ENCODE measurements at regions not wholly inside any gene's neighbourhood (a gene's known extent, or its start where the extent isn't known, plus 50 kb on each side); places are given as distances from the start of the nearest gene placed in this dataset.

DNA sequence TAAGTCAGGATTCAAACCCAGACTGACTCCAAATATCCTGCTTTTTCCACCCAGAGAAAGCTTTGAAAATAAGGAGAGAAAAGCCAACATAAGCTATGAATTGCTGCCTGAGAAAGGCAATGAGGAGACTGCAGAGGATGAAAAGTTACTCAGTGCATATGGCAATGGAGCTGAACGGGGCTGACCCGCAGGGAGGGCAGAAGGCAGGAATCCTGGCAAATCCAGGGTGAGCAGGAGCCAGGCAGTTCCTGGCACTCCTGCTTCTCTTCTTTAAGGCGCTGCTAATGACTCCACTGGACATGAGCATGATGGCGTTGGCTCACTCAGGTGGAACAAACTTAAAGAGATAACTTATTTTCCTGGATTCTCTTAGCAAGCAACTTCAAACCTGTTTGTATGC is 95.2 kb upstream of the TMCC3 start:
- no peak for DNase-seq

DNA sequence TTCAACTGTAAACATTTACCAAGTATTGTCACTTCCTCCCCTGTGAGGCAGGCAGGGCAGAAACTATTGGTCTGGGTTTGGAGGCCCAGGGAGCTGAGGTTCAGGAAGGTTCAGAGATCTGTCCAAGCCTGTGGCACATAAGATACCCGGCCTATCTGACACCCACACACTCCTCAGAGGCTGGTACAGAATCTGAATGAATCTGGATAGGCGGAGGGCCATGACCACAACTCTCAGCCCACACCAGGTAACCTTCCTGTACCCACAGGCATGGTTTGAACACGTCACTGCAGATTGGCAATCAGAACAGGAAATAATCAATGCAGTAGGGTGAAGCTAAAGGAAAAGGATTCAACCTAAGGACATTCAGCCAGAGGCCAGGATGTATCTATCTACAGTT is 92.8 kb upstream of the TMCC3 start:
- no peak for DNase-seq

DNA sequence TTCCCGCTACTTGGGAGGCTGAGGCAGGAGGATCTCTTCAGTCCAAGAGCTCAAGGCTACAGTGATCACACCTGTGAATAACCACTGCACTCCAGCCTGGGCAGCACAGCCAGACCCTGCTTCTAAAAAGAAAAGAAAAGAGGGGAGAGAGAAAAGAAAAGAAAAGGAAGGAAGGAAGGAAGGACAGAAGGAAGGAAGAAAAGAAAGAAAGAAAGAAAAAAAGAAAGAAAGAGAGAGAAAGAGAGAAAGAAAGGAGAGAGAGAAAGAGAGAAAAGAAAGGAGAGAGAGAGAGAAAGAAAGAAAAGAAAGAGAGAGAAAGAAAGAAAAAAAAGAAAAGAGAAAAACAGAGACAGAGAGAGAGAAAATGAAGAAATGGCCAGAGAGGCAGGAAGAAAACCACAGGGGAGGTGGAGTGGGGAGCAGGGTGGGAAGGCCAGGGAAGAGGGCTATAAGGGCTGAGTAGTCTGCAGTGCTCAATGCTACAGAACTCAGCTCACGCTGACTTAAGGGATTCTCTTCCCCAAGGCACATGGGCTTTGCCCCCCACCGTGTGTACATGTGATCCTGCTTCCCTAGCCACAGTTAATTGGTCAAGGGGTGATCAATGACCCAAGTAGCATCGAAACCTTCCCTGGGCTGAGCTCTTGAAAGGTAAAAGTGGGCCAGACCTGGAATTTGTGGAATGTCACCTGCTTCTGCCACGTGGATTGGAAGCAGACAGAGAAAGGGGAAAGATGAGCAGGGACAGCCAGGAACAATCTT is 90.4 kb upstream of the TMCC3 start:
- DNase-seq: no peak

DNA sequence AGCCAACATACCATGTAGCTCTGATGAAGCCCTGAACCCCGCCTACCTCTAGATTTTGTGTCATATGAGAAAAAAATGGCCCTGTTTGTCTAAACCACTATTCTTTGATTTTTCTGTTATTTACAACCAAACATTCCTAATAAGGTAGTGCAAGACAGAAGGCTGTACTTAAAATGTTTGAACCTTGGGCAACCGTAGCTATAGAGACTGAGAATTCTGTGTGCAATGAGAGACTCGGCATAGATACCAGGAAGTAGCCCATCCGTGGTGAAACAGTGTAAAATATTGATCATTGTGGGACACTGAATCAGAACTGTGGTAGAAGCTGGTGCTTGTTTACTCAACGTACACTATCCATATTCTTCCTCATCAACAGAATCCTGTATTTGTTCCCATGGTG is 86.5 kb upstream of the TMCC3 start:
- no peak for DNase-seq

DNA sequence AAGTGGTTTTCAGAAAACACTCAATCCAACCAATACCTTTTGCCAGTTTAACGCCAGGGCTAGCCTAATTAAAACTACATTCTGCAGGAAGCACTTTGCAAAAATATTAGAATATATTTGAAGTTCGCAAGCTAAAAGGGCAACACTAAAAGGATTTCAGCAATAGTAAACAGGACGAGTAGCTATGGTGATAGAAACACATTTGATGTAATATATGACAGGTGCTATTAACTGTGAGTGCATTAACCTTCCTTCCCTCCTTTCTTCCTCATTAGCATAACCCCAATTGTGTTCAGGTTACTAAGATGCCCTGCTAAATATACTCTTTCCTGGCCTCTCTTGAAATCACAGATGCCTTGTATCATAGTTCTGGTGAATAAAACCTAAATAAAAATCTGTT is 85.6 kb upstream of the TMCC3 start:
- DNase-seq: peak; percentile 26

DNA sequence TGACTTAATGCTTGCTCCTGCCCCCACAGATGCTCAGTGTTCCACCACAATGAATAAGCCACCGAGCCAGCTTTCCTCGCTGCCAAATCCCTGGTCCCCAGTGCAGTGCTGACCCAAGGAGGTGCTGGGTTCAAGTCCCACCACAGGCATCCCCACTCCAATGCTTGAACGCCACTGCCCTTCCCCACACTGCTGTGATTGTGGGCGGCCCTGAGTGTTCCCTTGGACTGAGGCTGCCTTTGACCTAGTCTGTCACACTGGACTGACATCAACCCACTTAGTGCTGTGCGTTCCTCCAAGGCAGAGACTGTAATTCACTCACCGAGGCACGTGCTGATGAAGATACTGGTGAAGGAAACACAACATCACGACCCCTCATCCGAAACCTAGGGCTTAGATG is 83.4 kb upstream of the TMCC3 start:
- no peak for DNase-seq

DNA sequence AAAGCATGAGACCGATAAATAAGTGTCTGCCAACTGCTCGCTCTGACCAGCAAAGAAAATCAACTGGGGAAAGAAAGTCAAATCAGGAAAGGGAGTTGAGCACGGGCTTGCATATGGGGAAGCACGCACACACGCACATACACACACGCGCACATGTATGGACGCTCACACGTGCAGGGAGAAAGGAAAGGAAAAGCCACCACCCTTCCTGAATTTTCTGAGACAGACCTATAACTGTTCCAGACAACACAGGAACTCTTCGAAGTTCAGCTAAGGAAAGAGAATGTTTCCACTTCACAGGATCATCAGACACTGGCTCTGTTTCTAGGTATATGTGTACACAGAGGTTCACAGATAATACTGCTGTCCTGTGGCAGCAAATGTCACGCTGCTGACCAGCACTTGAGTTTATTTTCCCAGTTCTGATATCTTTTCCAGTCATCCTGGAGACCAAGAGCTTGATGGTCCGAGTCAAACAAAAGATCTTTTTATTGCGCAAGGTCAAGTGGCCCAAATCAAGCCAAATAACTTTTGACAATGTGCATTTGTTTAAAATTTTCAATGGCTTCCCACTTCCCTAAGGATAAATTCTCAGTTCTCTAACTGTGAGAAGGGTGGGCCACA is 82.1 kb upstream of the TMCC3 start:
- DNase-seq: no peak

DNA sequence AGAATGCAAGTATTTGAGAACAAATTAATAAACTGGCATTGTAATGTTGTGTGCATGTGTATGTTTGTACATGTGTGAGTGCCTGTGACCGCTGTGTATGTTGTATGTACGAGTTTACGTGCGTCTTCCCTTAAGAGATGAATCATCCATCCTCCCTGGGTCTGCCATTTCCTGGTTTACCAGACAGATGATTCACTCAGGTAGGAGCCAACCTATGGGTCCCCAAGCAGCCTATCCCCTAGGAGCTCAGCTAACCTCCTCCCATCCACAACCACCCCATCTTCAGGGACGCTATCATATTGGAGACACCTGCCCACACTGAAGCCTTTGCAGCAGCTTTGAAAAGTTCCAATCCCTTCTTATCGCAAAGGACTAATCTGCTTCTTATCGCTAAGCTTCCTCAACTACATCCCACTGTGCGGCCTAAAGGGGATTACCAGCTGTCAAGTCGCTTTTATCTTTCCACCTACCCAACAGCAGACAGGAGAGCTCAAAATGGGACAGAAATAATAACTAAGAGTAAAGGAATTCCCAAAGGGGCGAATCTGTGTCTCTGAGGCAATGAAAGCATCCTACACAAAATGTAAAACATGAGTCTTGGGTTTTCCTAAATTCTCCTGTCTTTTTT is 81.5 kb upstream of the TMCC3 start:
- DNase-seq: no peak

DNA sequence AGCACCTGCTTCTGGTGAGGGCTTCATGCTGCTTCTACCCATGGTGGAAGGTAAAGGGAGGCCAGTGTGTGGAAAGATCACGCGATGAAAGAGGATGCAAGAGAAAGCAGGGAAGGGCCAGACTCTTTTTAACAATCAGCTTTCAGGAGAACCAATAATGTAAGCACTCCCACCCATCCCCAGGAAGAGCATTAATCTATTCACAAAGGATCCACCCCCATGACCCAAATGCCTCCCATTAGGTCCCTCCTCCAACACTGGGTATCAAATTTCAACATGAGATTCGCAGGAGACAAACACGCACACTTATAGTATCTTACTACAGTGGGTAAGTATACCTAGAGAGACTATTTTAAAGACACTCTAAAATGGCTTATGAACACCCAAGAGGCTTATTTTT is 80.5 kb upstream of the TMCC3 start:
- peak; percentile 77 for DNase-seq

DNA sequence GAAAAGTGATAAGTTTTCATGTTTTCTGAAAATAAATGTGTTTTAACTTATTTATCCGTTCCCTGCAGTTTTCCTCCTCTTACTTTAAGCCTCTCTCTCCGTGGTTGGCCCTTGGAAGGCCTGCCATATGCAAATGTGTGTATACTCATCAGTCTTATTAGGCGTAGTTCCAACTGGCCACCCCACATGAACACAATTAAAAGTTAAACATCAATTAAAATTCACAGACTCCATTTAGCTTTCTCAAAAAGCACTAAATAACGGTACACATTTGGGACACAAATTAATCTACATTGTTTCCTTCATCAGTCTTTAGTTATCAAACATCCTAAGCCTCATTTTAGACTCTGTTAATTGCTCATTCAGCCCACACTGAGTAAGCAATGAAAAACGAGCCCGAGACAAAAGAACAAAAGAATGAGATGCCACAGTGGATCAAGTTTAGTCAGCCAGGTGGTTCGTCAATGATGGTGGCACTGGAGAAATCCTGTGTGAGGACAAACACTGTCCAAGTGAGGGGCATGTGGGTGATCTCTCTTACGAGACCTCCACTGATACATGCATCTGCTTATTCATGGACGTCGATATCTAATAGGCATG is 76.0 kb upstream of the TMCC3 start:
- no peak for DNase-seq

DNA sequence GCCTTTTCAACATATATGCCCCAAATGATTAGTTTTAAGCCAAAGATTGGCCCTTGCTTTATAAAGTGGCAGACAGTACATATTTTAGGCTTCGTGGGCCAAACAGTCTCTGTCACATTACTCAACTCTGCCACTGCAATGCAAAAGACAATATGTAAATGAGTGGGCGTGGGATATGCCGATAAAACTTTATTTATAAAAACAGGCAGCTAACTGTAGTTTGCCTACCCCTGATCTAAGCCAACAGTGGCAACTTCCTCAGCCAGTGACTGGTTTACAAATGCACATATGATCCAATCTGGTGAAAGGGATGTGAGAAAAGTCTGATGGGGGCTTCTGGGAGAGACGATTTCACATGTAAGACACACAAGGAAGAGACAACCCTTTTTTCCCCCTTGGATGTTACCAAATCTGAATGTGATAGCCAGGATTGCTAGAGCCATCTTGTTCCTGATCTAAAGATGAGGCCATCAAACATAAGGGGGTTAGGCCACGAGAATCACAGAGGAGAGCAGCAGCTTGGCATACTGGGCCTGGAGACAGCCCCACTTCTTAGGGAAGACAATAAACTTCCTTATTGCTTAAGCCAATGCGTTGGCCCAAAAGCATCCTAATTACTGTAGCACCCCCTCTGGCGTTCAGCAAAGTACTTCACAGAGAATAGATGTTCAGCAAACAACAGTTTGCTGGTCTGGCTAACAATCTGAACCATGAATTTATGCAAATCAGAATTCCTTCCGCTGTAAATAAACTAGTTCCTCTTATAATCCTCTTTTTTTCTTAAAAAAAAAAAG is 75.2 kb upstream of the TMCC3 start:
- DNase-seq: no peak

DNA sequence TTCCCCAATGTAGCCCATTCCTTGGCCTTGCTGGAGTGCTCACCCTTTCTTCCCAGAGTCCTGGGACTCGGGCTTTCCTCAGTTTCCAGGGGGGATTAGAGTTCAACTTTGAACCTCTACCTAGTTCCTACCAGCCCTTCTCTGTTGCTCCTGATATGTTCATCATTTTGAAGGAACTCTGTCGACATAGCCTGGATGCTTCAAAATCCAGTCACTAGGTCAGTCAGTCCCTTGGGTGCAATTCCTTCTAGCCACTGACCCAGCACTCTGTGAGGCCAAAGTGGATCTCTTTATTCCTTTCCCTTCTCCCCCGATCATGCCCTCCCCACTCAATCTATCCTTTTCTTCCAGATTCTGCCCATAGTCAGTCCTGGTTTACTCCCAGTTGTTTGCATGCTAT is 72.3 kb upstream of the TMCC3 start:
- no peak for DNase-seq

DNA sequence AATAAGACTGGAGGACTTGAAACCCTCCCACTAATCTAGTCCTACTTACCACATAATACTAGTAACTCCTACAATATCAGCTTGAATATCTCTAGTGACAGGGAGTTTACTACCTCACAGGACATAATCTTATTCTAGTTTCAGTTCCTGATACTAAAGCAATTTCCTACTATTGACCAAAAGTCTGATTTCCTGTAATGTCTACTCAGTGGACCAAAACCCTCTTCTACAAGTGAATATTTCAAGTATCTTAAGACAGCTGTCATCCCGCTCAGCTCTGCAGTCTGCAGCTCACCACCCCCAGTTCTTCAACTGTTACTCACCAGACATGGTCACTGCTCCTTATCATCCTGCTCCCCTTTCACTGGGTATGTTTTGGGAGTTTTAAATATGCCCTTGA is 70.8 kb upstream of the TMCC3 start:
- DNase-seq: no peak

DNA sequence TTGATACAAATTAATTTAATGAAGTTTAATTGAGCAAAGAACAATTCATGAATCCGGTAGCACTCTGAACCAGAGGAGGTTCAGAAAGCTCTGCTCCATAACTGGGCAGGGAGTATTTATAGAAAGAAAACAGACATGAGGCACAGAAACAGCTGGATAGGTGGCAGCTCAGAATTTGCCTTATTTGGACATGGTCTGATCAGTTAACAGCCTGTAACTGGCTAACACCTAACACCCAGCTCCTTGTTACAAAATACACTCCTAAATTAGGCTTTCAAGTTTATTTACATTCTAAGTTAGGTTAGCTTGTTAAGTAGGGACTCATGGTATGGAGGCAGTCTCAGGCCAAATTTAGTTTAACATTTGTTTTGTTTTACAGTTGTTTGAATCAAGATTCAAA is 67.8 kb upstream of the TMCC3 start:
- no peak for DNase-seq

DNA sequence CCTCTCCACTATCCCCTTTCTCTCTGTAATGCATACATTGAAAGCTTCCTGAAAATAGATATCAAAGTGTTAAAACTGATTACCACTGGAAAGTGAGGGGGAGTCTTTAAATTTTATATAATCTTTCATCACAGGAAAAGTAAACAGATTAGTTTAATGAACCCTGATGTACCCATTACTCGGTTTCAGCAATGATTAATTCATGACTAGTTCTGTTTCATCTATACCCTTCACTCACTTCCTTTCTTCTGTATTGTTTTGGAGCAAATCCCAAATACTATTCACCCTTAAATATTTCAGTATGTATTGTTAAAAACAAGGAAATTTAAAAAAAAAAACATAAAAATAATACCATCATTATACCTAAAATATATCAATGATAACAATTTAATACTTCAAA is 67.3 kb upstream of the TMCC3 start:
- DNase-seq: no peak

DNA sequence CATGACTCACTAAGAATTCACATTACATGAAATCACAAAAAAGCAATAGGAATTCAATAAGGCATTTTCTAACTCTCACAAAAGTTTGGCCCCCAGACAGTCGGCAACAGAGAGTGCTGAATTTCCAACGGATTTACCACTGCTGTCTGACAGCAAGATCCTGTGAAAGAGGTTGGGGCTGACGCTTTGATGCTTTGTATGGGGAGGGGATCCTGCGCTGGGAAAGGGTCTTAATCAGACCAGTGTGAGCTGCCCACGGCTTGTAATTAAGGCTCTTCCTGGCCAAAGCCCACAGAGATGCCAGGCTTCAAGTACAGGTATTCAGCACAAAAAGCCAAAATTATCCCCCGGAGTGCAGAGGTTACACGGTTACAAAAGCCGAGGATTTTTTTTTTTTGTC is 66.8 kb upstream of the TMCC3 start:
- DNase-seq: no peak

DNA sequence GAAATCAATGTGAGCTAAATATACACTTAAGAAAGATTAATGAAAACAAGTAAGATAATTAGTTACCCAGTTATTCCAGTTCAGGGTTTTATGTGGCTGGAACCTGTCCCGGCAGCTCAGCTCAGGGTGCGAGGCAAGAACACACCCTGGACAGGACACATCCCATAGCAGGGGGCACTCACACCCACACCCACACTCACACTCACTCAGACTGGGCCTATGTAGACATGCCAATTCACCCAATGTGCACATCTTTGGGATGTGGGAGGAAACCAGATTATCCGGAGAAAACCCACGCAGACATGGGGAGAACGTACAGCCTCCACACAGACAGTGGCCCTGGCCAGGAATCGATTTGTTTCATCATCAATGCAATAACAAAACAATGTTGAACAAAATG is 66.0 kb upstream of the TMCC3 start:
- DNase-seq: no peak

DNA sequence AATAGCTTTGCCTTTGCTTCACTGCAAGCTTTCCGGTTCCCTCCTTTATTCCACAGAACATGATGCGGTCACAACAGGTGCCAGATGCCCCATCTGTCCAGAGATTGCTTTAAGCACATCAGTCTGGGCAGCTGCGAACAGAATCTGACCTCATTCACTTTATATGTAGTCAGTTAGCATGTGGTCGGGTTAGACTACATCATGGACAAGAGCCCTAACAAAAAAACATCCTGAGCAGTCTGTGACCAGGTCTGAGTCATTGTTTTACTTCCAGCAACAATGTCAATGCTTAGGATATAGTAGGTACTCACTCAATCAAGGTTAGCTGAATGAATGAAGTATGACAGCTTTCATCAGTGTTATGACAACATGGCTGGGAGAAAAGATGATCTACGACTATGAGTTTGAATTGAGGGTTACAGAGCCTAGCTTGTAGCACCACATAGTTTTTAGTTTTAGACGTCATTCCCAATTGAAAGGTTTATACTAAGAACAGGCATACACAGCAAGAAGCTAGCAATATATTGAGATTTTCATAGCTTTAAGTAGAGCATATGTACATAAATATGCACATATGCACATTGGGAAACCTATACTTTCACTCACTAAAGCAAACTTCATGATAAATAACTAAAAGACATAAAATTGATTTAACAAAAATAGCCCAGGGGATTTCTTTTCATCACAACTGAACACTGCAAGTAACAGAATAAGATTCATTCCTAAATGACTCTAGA is 64.2 kb upstream of the TMCC3 start:
- DNase-seq: no peak

DNA sequence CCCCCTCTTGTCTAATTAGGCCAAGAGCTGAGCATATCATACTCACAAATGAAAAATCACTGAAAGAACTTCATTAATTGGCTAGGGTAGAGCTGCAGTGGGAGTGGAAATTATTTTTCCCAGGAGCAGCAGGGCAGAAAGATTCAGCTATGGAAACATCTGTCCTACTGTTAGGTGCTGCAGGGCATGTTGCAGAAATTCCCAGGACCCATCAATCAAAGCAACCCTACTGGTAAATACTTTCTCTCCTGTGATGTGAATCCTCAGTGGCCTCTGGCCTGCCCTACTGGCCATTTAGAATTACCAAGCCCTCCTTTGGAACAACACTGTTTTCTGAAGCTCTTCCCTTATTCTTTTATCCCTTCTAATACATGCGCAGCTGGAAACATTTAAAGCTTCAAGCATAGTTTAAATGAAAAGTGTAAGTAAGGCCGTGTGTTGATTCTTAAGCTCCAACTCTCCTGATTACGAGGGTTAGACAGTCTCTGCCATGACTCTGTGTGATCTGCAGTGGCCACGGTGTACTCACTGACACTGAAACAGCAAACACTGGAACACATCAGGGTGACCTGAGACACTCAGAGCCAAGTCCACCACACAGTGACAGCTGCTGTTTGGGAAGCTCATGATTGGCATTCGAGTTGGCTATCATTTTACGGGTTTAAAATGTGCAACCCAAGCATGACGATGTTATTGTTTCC is 62.6 kb upstream of the TMCC3 start:
- DNase-seq: no peak

DNA sequence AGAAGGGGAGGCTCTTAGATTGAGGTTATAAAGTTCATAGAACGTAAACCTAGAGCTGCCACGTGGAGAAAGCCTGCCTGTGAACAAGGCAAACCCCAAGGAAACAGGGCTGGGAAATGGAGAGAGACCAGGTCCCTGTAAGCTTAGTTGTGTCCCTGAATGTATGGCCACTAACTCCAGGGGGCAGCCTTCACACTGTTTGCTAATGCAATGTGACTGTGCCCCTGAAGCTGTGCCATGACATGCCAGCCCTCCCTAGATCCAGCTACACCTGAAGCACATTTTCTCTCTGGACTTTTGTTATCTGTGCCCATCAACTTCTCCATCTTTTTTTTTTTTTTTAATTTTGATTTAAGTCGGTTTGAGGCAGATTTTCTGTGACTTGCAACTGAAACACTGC is 60.6 kb upstream of the TMCC3 start:
- DNase-seq: no peak

DNA sequence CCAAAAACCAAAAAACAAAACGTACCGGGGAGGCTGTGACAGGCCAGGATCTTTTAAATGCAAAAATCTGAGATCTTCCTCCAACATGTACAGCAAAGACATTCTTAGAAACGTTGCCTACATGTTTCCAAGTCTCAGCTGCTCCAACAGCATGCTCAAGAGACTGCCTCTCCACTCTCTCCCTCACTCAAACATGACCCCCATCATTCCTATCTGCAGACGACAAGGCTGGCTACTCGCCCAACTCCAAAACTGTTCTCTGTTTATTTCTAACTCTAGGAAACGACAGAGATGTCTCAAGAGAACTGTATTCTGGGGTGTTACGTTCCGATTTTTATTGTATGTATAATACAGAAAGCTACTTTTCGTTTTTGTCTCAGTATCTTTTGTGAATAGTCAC is 57.5 kb upstream of the TMCC3 start:
- DNase-seq: no peak

DNA sequence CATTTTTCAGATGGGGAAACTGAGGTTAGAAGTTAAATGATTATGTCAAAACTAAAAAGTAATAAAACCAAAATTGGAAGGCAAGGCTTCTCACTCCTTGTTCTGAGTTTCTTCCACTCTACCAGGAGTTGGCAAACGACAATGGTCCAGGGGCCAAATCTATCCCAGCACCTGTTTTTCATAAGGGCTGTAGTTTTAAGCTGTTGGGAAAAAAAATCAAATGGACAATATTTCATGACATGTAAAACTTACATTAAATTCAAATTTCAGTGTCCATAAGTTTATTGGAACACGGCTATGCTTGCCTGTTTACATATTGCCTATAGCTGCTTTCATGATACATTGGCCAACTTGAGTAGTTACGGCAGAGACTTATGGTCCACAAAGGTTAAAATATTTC is 56.7 kb upstream of the TMCC3 start:
- DNase-seq: no peak
